SK-N-SH (cell line): ENCODE measurements at regions not wholly inside any gene's neighbourhood (a gene's known extent, or its start where the extent isn't known, plus 50 kb on each side); places are given as distances from the start of the nearest gene placed in this dataset.

ENCODE experiments used
- CTCF ChIP-seq: fragments of 200-600 bp; sonication (generic); IDR thresholded peaks from 2 replicates; pipeline ENCODE4 v1.6.1; 2017; ENCODE audit warnings: antibody characterized with exemption, mild to moderate bottlenecking, moderate library complexity
- TF ChIP-seq, protein P1 (sequence below): fragments of 150-350 bp; IDR thresholded peaks from 2 replicates; pipeline ENCODE4 v1.6.1; 2016; ENCODE audit warnings: mild to moderate bottlenecking, low read depth, low read length

DNA sequence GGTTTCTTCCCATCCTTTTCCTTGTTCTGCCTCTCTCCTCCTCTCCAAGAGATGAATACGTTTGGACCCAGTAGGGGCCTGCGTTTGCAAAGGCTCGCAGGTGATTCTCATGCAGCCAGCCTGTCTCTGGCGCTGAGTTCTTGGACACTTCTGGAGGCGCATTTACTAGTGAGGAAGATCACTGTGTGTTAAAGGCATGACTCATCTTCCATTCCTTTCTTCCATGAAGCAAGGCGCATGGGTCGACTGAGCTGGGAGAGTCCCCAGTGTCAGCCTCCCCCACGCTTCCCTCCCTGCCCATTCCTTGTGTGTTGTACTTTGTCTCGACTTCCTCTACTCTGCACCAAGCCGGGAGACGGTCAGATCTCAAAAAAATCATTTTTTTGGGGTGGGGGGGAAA lies 159.9 kb upstream of the EEF2KMT start:
- TF ChIP-seq CTCF, result no peak
- TF ChIP-seq, protein P1, sequence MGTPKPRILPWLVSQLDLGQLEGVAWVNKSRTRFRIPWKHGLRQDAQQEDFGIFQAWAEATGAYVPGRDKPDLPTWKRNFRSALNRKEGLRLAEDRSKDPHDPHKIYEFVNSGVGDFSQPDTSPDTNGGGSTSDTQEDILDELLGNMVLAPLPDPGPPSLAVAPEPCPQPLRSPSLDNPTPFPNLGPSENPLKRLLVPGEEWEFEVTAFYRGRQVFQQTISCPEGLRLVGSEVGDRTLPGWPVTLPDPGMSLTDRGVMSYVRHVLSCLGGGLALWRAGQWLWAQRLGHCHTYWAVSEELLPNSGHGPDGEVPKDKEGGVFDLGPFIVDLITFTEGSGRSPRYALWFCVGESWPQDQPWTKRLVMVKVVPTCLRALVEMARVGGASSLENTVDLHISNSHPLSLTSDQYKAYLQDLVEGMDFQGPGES, result no peak
